Motor neuron (in vitro differentiated cells): ENCODE measurements at regions not wholly inside any gene's neighbourhood (a gene's known extent, or its start where the extent isn't known, plus 50 kb on each side); places are given as distances from the start of the nearest gene placed in this dataset.

Experiments used
- ATAC-seq, 8 experiments: fragments of 200-7000 bp; cut with Tn5 transposase; replicated peaks in 6 of 8; 2 replicates each; pipeline ENCODE4 v1.8.0; 2021; ENCODE audit warnings: mild to moderate bottlenecking in 8 of 8, moderate library complexity in 8 of 8
- H3K27ac ChIP-seq, 2 donors: fragments of 250-450 bp; sonication (Bioruptor Pico); 2 replicates each; pipeline ENCODE4 v1.9.0; 2021; ENCODE audit warnings: antibody characterized with exemption in 2 of 2, mild to moderate bottlenecking in 2 of 2, moderate library complexity in 1 of 2
- H3K4me1 ChIP-seq, 2 donors: fragments of 250-450 bp; sonication (Bioruptor Pico); replicated peaks in 1 of 2; 2 replicates each; pipeline ENCODE4 v1.6.1; 2021; ENCODE audit warnings: antibody characterized with exemption in 2 of 2, mild to moderate bottlenecking in 2 of 2, moderate library complexity in 1 of 2
- H3K4me3 ChIP-seq, 5 donors: fragments of 250-450 bp; sonication (Bioruptor Pico); 2 replicates each; pipeline ENCODE4 v1.9.0; 2021; ENCODE audit warnings: antibody characterized with exemption in 5 of 5, mild to moderate bottlenecking in 5 of 5, moderate library complexity in 4 of 5
- WGBS, 10 experiments: fragments of 450-650 bp; shearing (Covaris generic); methylation state at CpG; one replicate each; pipeline ENCODE4 v1.0.0; 2022; 5-methylcytosine and 5-hydroxymethylcytosine counted together
- in situ Hi-C, 9 experiments: fragments of 400-800 bp; cut with MboI; loops; one replicate each; pipeline ENCODE4 v1.15.0; 2021; ENCODE audit warnings: low sequenced_read_pairs in 9 of 9, low pct_unique_long_range_greater_than_20kb in 2 of 9; ENCODE audit not compliant: unreplicated experiment in 9 of 9

- in situ Hi-C loops, result no loop called here
- no peak for ATAC-seq
- H3K4me1 ChIP-seq, result no peaks in the 10 kb centered on the region
- H3K27ac ChIP-seq, result no peak overlapping the region
- no peak overlapping the region for H3K4me3 ChIP-seq
- WGBS, 10 experiments, result 42 to 100% (median 93%) methylated on average over 1 to 2 of the region's 2 CpGs
Measured at GRCh38 chr1:82870332-82870731, 1069.6 kb downstream of the ADGRL2 start.

DNA sequence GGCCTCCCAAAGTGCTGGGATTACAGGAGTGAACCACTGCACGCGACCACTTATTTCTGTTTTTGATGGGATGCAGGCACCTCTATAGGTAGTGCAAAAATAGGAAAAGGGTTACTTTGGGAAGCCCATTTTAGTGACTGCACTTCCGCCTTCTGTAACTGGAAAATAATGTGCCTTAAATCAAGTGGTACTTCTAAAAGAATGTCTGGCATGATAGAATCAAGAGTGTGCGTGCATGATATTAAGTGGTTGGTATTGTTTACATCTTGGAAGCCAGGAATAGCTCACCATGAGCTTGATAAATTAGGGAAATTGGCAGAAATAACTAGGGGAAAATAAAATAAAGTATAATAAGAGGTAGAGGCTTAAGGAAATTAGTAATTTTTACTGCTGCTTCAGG is 1067.0 kb downstream of the ADGRL2 start:
- Histone ChIP-seq H3K27ac (no peak overlapping the region), H3K4me1 (peaks cover 0 to 9% of the 10 kb centered on the region in 2 donors), H3K4me3 (no peak overlapping the region)
- 63 to 94% (median 89%) methylated on average over 1 to 4 of the region's 4 CpGs; no CpG with 5 or more reads in 3 of the 10 experiments for WGBS, 10 experiments
- no peak for ATAC-seq
- in situ Hi-C loops, result no loop called here

GRCh38 chr1:82861749-82862148 is 1061.0 kb downstream of the ADGRL2 start:
- ATAC-seq, result no peak
- 29 to 97% (median 76%) methylated on average over 1 to 2 of the region's 2 CpGs; no CpG with 5 or more reads in 1 of the 10 experiments for WGBS, 10 experiments
- peaks cover 0 to 9% of the 10 kb centered on the region in 2 donors for H3K4me1 ChIP-seq
- in situ Hi-C loops, result no loop called here
- no peak overlapping the region for H3K4me3 ChIP-seq
- no peak overlapping the region for H3K27ac ChIP-seq

DNA sequence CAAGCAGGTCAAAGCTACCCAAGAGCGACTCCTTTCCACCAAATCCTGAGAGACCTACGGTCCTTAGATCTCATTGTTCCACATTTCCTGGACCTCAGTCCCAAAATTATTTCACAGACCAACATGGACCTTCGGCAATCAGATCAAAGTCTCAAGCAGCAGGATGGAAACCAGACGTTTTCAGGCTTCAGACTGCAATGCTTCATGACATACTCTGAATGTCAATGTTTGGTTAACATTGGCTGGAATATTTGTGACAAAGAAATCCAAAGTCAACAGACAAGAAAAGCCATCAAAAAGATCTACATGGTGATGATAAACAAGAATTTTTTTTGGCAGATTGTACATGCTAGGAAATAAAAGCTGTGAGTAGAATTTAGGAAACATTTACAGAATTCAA is 1057.3 kb downstream of the ADGRL2 start:
- H3K27ac ChIP-seq, result no peak overlapping the region
- 0 to 82% (median 38%) methylated on average over 1 to 4 of the region's 4 CpGs; no CpG with 5 or more reads in 1 of the 10 experiments for WGBS, 10 experiments
- no peak overlapping the region for H3K4me3 ChIP-seq
- no peak for ATAC-seq
- no peaks in the 10 kb centered on the region for H3K4me1 ChIP-seq
- in situ Hi-C loops, result no loop called here

DNA sequence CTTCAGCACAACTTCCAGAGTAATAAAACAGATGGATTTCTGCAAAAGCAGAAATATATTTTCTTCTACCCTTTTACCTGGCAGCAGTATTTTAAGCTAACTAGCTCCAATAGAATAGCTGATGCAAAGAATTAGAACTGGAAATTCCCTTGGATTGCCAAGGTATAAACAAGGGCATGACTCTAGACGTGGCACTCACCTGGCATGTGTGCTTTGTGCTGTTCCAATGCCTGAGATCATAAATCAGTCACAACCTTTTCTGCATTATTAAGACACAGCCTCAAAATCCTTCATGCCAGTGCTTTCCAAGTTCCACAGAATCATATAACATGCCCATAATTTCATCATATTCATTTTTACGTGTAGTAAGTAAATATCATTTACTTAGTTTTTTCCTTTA is 1048.7 kb downstream of the ADGRL2 start:
- no peak for ATAC-seq
- in situ Hi-C loops, result no loop called here
- H3K27ac ChIP-seq, result no peak overlapping the region
- WGBS, 10 experiments, result 0 to 94% (median 85%) methylated on average over 1 to 2 of the region's 2 CpGs; no CpG with 5 or more reads in 3 of the 10 experiments
- H3K4me1 ChIP-seq, result peaks cover 14 to 24% of the 10 kb centered on the region in 2 donors
- H3K4me3 ChIP-seq, result no peak overlapping the region

- H3K27ac ChIP-seq, result no peak overlapping the region
- H3K4me3 ChIP-seq, result peak overlapping the region in 2 of 5 donors; percentile 18 to 20
- in situ Hi-C loops, result no loop called here
- peak in 3 of 8 experiments; percentile 45 to 53 (median 49) for ATAC-seq
- H3K4me1 ChIP-seq, result peaks cover 21 to 31% of the 10 kb centered on the region in 2 donors
- WGBS, 10 experiments, result 0 to 15% (median 6%) methylated on average over 1 of the region's 1 CpG; no CpG with 5 or more reads in 2 of the 10 experiments
Measured at GRCh38 chr1:82848043-82848442, 1047.3 kb downstream of the ADGRL2 start.

DNA sequence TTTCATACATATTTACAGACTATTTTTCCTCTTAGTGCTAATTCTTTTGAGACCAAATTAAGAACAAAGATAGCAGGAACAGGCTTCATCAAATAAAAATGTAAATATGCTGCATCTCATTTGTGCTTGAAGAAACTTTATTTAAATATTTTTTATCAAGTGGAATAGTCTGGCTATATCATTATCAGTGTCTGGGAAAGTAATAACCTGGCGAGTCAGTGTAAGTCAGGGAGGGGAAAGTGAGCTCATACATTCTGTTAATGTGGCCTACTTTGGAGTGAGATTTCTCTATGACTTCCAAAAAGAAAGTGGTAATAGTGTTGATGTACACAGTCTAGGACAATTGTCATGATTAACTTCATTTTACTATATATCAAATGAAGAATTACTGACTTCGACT is 1045.1 kb downstream of the ADGRL2 start:
- no peak overlapping the region for H3K4me3 ChIP-seq
- peaks cover 21 to 31% of the 10 kb centered on the region in 2 donors for H3K4me1 ChIP-seq
- in situ Hi-C loops, result no loop called here
- WGBS, 10 experiments, result 60 to 96% (median 78%) methylated on average over 1 to 2 of the region's 2 CpGs; no CpG with 5 or more reads in 4 of the 10 experiments
- no peak overlapping the region for H3K27ac ChIP-seq
- peak in 1 of 8 experiments; percentile 18 for ATAC-seq

GRCh38 chr1:82844911-82845827 is 1044.4 kb downstream of the ADGRL2 start:
- 0 to 46% (median 16%) methylated on average over 1 to 4 of the region's 4 CpGs; no CpG with 5 or more reads in 1 of the 10 experiments for WGBS, 10 experiments
- Histone ChIP-seq H3K4me1 (peaks cover 21 to 31% of the 10 kb centered on the region in 2 donors), H3K27ac (peak overlapping the region; percentile 18 to 21), H3K4me3 (no peak overlapping the region)
- in situ Hi-C loops, result no loop called here
- peak in 6 of 8 experiments; percentile 41 to 82 (median 78) for ATAC-seq

GRCh38 chr1:82844447-82844846 is 1043.7 kb downstream of the ADGRL2 start:
- 20 to 100% (median 71%) methylated on average over 1 to 2 of the region's 2 CpGs; no CpG with 5 or more reads in 2 of the 10 experiments for WGBS, 10 experiments
- Histone ChIP-seq H3K4me3 (no peak overlapping the region), H3K27ac (peak overlapping the region in 1 of 2 donors; percentile 31), H3K4me1 (peaks cover 21 to 32% of the 10 kb centered on the region in 2 donors)
- in situ Hi-C loops, result no loop called here
- peak in 4 of 8 experiments; percentile 2 to 42 (median 36) for ATAC-seq

- Histone ChIP-seq H3K4me1 (peaks cover 26 to 37% of the 10 kb centered on the region in 2 donors), H3K27ac (peak overlapping the region; percentile 28 to 31), H3K4me3 (no peak overlapping the region)
- in situ Hi-C loops, result no loop called here
- 50 to 100% (median 70%) methylated on average over 1 to 9 of the region's 10 CpGs; no CpG with 5 or more reads in 1 of the 10 experiments for WGBS, 10 experiments
- ATAC-seq, result no peak
Measured at GRCh38 chr1:82843876-82844275, 1043.1 kb downstream of the ADGRL2 start.

DNA sequence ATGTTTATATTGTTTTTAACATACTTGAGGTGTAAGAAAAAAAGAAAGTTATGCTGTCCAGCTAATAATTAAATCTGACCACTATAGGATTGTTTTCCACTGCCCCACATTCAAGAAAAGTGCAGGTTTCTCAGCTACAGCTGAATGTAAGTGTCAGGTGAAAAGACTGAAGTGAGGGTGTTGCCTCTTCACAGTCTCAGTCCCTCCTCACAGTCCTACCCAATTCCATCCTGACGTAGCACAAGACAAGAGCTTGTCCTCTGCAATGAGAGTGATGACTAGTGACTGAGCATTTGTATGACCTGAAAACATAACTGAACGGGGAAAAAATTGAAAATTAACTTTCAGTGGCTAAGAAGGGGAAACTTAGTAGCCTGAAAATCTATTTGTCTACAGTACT is 1039.5 kb downstream of the ADGRL2 start:
- H3K4me3 ChIP-seq, result no peak overlapping the region
- in situ Hi-C loops, result no loop called here
- WGBS, 10 experiments, result 30 to 82% (median 71%) methylated on average over 1 to 2 of the region's 2 CpGs; no CpG with 5 or more reads in 2 of the 10 experiments
- ATAC-seq, result no peak
- H3K27ac ChIP-seq, result no peak overlapping the region
- H3K4me1 ChIP-seq, result peaks cover 53 to 56% of the 10 kb centered on the region in 2 donors

DNA sequence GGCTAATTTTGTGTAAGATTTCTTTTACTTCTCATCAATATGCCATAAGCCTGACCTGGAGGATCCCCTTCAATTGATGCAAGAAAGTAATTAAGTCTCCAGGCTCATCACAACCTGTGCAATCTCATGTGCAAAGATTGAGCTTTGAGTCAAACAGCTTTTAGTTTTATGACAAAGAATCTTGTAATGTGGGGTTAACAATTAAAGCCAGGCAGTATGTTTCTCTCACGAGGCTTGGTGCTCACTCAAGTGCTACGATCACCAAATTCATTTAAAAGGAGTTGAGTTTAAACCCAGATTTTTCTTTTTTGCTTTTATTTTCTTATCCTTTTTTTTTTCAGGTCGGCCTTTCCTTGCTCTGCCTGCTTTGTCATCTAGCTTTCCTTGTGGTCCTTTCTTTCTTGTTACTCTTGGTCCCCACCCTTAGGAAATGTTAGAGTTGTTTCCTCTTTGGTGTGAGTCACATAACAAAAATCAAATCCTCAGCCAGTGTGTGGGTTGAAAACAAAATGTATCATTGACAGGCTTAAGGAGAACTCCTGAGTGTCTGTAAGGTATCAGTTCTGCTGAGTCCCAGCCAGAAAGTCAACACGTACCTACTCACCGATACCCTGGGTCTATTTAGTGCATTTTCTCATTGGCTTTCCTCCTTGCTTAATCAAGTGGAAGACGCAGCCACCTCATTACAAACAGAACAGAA is 1037.2 kb downstream of the ADGRL2 start:
- in situ Hi-C loops, result no loop called here
- ATAC-seq, result peak in 4 of 8 experiments; percentile 40 to 46 (median 42)
- WGBS, 10 experiments, result 0 to 77% (median 57%) methylated on average over 3 to 6 of the region's 6 CpGs
- no peak overlapping the region for H3K27ac ChIP-seq
- peaks cover 39 to 41% of the 10 kb centered on the region in 2 donors for H3K4me1 ChIP-seq
- H3K4me3 ChIP-seq, result no peak overlapping the region
